ENCODE measurements at regions not wholly inside any gene's neighbourhood (a gene's known extent, or its start where the extent isn't known, plus 50 kb on each side); places are given as distances from the start of the nearest gene placed in this dataset.

- no peak for DNase-seq
Observed at GRCh38 chr12:89895591-89895990, 187.0 kb upstream of the ATP2B1 start.

- DNase-seq = no peak
Observed at GRCh38 chr12:89895101-89895500, 186.5 kb upstream of the ATP2B1 start.

GRCh38 chr12:89893972-89894706 is 185.5 kb upstream of the ATP2B1 start:
- peak; percentile 65 to 83 (median 80) for DNase-seq

GRCh38 chr12:89892436-89892835 is 183.8 kb upstream of the ATP2B1 start:
- DNase-seq = no peak

GRCh38 chr12:89891933-89892332 is 183.3 kb upstream of the ATP2B1 start:
- DNase-seq = no peak

GRCh38 chr12:89890161-89890560 is 181.5 kb upstream of the ATP2B1 start:
- DNase-seq = no peak

GRCh38 chr12:89889062-89889461 is 180.4 kb upstream of the ATP2B1 start:
- no peak for DNase-seq

- no peak for DNase-seq
Observed at GRCh38 chr12:89884952-89885351, 176.3 kb upstream of the ATP2B1 start.

GRCh38 chr12:89884416-89884898 is 175.8 kb upstream of the ATP2B1 start:
- no peak for DNase-seq

- no peak for DNase-seq
Observed at GRCh38 chr12:89883630-89884389, 175.2 kb upstream of the ATP2B1 start.

GRCh38 chr12:89882792-89883191 is 174.2 kb upstream of the ATP2B1 start:
- DNase-seq = peak; percentile 54 to 90 (median 78)

GRCh38 chr12:89882050-89882449 is 173.4 kb upstream of the ATP2B1 start:
- DNase-seq = peak; percentile 73 to 84 (median 81)

GRCh38 chr12:89880690-89881350 is 172.2 kb upstream of the ATP2B1 start:
- DNase-seq = peak; percentile 48 to 56 (median 50)

- peak in 2 of 3 donors; percentile 44 to 49 for DNase-seq
Observed at GRCh38 chr12:89879766-89880165, 171.1 kb upstream of the ATP2B1 start.

- no peak for DNase-seq
Observed at GRCh38 chr12:89878950-89879349, 170.3 kb upstream of the ATP2B1 start.

GRCh38 chr12:89878327-89878726 is 169.7 kb upstream of the ATP2B1 start:
- no peak for DNase-seq

GRCh38 chr12:89877671-89878070 is 169.0 kb upstream of the ATP2B1 start:
- DNase-seq = no peak

GRCh38 chr12:89877136-89877535 is 168.5 kb upstream of the ATP2B1 start:
- DNase-seq = no peak

GRCh38 chr12:89875809-89876208 is 167.2 kb upstream of the ATP2B1 start:
- DNase-seq = no peak

GRCh38 chr12:89875225-89875624 is 166.6 kb upstream of the ATP2B1 start:
- DNase-seq = no peak

GRCh38 chr12:89874146-89874545 is 165.5 kb upstream of the ATP2B1 start:
- DNase-seq = no peak

- DNase-seq = peak; percentile 59 to 62 (median 62)
Observed at GRCh38 chr12:89873745-89874144, 165.1 kb upstream of the ATP2B1 start.

- DNase-seq = no peak
Observed at GRCh38 chr12:89872922-89873630, 164.4 kb upstream of the ATP2B1 start.

Measured in suppressor macrophage treated with lipopolysaccharide for 1 hour (primary cell).